HPDE6-E6E7 (cell line): ENCODE measurements at regions not wholly inside any gene's neighbourhood (a gene's known extent, or its start where the extent isn't known, plus 50 kb on each side); places are given as distances from the start of the nearest gene placed in this dataset.
A peak's percentile ranks its signal among the peaks of the same experiment; 100 is the strongest.
"Not testable (repeated sequence)": the region's sequence is repeated elsewhere in the genome, so short reads cannot be mapped to it uniquely, and the experiment has no call there.

Experiments
- DNase-seq: peaks from one replicate; pipeline ENCODE4 v3.0.0; 2011; ENCODE audit warnings: missing footprints; ENCODE audit errors: extremely low spot score

DNA sequence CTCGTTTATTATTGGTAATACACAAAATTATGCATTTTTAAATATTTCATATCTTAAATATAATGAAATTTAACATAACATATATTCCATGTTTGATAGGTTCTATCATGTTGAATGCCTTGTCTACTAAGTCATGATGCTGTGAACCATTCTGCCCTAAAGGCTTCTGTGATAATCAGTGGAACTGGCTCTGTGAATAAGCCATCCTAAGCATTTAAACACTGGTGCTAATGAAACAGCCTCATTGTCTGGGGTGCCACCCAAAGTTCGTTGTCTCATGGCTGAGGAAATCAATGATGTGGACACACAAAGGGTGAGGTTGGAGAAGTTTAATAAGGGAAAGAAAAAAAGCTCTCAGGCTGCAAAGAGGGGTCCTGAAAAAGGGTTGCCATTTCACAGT, 264.7 kb upstream of the ZRANB2 start:
- DNase-seq: no peak

GRCh38 chr1:71343686-71344416, 263.0 kb upstream of the ZRANB2 start:
- DNase-seq: no peak

- no peak for DNase-seq
Observed at GRCh38 chr1:71339238-71339637, 258.4 kb upstream of the ZRANB2 start.

- no peak for DNase-seq
Observed at GRCh38 chr1:71330991-71331390, 250.2 kb upstream of the ZRANB2 start.

DNA sequence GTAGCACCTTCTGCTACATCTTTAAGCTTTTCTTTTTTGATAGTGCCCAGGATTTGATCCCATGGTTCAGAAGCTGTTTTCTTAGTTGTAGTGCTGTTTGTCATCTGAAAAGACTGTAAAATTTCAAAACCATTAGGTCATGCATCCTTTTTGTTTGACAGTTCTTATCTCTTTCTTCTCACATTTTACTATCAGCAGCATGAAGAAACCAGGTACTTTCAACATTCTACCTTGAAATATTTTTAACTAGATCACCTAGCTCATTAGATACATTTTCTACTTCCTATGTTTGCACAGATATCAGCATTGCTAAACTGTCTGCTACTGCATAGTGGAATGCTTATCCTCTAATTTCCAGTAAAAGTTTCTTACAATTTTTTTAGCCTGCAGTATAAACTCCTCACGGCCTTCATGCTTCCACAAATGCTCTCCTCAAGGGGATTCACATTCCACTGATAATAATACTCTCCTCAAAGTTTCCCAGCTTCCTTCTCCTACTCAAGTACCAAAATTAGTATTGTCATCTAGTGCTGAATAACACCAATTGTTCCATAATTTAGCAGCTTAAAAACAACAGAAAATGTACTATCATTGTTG, 243.9 kb upstream of the ZRANB2 start:
- no peak for DNase-seq

- no peak for DNase-seq
Observed at GRCh38 chr1:71312545-71312944, 231.7 kb upstream of the ZRANB2 start.

DNA sequence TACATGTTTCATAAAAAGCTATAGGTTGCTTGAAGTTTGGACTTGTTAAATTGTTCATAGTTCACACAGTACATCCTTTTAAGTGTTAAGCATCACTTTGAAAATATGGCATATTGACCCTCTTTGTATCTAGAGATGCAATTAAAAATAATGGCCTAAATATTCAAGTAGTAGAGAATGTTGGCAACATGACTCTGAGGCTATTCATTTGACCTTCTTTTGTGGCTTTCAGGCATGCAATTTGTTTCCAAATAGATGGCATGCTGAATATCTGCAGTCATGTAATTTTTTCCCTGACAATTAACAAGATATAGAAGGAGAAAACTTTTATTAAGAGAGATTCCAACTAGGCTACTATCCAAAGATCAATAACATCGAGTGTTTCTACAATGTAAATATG, 230.5 kb upstream of the ZRANB2 start:
- DNase-seq: no peak

- no peak for DNase-seq
Observed at GRCh38 chr1:71307451-71307850, 226.6 kb upstream of the ZRANB2 start.

DNA sequence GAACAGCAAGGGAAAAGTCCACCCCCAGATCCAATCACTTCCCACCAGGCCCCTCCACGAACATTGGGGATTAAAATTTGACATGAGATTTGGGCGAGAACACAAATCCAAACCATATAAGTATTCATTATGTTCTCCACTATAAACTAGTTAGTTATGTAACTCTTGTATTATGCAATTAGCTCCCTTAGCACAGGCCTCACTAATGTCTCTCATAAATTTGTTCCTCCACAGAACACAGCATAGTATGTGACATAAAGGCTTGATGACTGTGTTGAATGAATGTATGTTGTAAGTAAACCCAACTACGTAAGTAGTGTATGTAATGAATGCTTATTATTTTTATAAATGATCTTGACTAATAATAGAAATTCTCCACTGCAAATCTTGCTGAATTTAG, 223.3 kb upstream of the ZRANB2 start:
- no peak for DNase-seq

GRCh38 chr1:71303617-71304041, 222.8 kb upstream of the ZRANB2 start:
- no peak for DNase-seq

DNA sequence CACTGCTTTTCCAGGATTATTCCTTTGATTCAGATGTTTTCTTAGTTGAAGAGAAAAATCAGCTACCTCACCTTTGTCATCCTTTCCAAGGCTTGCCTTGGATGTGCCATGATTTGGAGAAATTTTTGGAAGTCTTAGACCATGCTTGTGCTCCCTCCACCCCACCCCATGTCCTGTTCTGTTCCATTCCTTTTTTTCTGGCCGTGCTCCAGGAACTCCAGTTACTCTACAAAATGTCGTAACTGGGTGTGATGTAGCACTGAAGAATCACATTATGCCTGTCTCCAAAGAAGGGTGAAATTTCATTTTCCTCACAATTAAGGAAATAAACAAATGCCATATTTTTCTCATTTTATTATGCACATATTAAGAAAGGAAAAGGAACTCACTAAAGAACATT, 217.8 kb upstream of the ZRANB2 start:
- no peak for DNase-seq

- DNase-seq: no peak
Observed at GRCh38 chr1:71296551-71297134, 215.8 kb upstream of the ZRANB2 start.

GRCh38 chr1:71295350-71295749, 214.5 kb upstream of the ZRANB2 start:
- no peak for DNase-seq

DNA sequence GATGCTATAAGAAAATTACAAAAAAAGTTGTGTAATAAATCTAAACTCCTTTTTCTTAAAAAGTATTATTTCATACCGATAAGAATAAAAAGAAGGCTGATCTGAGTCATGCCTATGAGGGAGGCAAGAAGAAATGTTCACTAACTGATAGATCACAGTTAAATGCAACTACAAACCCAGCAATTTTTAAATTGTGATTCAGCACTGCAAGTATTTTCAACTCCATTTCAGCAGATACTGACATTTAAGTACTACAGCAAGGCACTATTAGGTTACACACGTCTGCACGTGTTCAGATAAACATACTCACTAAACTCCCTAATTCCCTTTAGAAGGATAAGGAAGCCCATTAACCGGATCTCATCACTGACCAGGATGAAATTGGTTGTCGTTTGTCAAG, 213.3 kb upstream of the ZRANB2 start:
- DNase-seq: no peak

DNA sequence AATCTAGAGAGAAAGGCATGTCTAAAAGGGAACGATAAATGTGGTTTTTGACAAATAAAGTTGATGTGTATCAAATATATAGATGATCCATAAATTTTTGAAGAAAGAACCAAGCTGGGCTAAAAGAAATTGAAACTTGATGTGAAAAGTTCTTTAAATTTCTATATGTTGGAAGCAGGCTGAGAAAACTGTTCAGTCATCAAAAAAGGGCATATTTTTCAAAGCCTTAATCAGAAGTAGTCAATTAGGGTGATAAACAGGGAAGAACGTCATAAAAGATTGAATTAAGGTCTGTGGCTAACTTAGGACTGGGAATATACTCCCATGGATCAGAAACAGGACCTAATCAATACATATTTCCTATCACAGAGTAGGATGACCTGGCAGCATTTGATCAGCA, 211.4 kb upstream of the ZRANB2 start:
- no peak for DNase-seq

GRCh38 chr1:71290506-71291237, 209.8 kb upstream of the ZRANB2 start:
- not testable (repeated sequence) for DNase-seq

DNA sequence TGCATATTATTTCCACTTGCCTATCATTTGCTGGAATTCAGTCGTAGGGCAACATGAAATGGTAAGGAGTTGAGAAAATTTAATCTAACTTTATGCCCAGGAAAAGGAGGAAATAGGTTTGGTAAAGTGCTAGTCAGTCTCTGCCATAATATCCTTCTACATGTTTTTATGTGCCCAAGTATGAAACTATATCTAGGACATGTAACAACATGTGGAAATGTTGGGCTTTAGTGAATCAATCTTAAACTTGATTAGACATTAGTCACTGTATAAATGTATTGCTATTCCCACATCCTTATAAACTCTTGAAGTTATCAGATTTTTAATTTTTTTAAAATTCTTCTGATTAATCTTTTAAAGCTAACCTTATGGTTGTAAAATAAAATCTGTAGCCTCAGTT, 204.7 kb upstream of the ZRANB2 start:
- peak; percentile 10 for DNase-seq

DNA sequence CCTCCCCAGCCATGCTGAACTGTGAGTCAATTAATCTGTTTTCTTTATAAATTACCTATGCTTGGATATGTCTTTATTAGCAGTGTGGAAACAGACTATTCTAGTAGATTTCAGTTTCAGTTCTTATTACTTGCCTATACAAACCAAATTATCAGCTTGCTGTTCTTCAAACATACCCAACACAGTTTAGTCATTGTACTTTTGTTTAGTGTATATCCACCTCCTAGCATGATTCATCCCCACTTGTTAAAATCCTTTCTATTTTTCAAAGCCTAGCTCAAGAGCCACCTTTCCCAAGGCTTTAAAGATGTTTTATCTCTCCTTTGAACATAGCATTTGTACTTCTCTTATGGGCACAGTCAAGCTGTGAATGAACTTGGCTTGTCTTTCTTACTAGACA, 195.6 kb upstream of the ZRANB2 start:
- no peak for DNase-seq

GRCh38 chr1:71273334-71273733, 192.5 kb upstream of the ZRANB2 start:
- DNase-seq: no peak

- DNase-seq: no peak
Observed at GRCh38 chr1:71270394-71270915, 189.6 kb upstream of the ZRANB2 start.

GRCh38 chr1:71269818-71270217, 189.0 kb upstream of the ZRANB2 start:
- no peak for DNase-seq

DNA sequence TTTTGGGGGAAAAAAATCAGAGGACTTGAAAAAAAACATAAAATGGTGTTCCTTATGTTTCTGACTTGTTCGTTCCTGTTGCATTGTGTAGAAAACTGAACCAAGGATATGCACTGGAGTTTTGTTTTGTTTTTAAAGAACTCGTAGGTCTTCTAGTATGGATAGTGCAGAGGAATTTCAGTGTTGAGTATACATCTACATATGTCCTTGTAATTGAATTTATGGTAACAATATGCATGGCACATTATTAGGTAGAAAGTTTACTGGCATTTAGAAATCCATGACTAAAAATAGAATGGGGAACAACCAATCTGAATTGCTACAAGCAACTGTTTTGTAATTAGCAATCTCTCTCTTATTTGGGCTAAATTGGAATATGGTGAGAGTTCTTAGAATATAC, 188.3 kb upstream of the ZRANB2 start:
- no peak for DNase-seq
